C4-2B (cell line): ENCODE measurements at regions not wholly inside any gene's neighbourhood (a gene's known extent, or its start where the extent isn't known, plus 50 kb on each side); places are given as distances from the start of the nearest gene placed in this dataset.
A peak's percentile ranks its signal among the peaks of the same experiment; 100 is the strongest.

Source experiments
- H3K27ac ChIP-seq: fragments of 450-650 bp; 2 replicates; pipeline ENCODE4 v1.5.1; 2017
- ZFX ChIP-seq: fragments of 450-650 bp; IDR thresholded peaks from 2 replicates; pipeline ENCODE4 v1.6.1; 2017
- TF ChIP-seq, protein P1 (sequence below): fragments of 450-650 bp; conservative IDR thresholded peaks from 2 replicates; pipeline ENCODE4 v1.5.1; 2017; ENCODE audit warnings: mild to moderate bottlenecking

DNA sequence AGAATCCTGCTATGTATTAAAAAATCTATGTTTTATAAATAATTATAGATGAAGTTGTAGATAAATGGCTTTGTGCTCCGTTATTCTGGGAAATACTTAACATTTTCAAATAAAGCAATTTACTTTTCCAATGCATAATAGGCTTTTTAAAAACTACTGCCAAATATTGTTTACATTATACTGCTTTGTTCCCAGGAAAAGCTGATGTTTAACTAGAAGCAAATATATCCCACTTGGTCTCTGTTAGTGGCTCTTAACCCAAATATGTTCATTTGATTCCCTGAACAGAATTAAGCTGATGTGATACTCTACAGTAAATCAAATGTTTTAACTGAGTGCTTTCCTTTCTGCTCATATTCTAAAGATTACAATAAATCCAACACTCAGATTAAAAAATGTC lies 326.3 kb downstream of the SLCO4C1 start:
- TF ChIP-seq ZFX = no peak
- TF ChIP-seq, protein P1, sequence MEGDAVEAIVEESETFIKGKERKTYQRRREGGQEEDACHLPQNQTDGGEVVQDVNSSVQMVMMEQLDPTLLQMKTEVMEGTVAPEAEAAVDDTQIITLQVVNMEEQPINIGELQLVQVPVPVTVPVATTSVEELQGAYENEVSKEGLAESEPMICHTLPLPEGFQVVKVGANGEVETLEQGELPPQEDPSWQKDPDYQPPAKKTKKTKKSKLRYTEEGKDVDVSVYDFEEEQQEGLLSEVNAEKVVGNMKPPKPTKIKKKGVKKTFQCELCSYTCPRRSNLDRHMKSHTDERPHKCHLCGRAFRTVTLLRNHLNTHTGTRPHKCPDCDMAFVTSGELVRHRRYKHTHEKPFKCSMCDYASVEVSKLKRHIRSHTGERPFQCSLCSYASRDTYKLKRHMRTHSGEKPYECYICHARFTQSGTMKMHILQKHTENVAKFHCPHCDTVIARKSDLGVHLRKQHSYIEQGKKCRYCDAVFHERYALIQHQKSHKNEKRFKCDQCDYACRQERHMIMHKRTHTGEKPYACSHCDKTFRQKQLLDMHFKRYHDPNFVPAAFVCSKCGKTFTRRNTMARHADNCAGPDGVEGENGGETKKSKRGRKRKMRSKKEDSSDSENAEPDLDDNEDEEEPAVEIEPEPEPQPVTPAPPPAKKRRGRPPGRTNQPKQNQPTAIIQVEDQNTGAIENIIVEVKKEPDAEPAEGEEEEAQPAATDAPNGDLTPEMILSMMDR = no peak
- H3K27ac ChIP-seq = no peak overlapping the region

DNA sequence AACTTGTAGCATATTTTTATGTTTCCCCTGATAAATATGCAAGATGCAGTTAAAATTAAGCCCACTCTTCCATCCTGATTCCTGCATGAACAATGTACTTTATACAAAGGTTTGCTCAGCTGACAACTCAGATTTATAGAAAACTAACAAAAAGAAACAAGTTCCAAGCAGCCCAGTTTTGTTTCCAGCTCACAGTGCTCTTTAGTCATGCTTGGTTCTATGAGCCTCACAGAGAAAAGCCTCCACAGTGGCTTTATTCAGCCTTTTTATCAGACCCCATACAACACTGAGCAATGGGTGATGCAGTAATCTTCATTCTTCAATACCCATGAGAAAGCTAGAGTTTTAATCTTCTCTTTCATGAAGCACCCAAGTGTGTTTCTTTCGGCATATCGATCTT lies 329.6 kb downstream of the SLCO4C1 start:
- TF ChIP-seq, protein P1 = no peak
- no peak for TF ChIP-seq ZFX
- H3K27ac ChIP-seq = no peak overlapping the region

DNA sequence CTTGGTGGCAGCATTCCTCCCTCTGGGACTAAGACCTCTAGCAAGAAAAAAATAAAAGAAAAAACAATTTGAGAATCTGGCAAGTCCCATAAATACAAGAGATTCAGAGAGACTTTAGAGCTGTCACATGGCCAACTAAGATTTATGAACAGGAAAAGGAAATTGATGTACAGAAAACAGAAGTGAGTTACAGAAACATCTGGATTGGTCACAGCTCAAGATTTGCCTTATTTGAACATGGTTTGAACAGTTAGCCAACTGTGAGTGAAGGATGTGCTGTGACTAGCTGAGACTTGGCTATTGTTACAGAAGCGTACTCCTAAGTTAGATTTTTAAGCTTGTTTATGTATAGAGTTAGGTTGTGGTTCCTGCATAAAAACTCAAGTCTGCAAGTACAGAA lies 340.2 kb downstream of the SLCO4C1 start:
- H3K27ac ChIP-seq = no peak overlapping the region
- TF ChIP-seq, protein P1 = no peak
- no peak for TF ChIP-seq ZFX

DNA sequence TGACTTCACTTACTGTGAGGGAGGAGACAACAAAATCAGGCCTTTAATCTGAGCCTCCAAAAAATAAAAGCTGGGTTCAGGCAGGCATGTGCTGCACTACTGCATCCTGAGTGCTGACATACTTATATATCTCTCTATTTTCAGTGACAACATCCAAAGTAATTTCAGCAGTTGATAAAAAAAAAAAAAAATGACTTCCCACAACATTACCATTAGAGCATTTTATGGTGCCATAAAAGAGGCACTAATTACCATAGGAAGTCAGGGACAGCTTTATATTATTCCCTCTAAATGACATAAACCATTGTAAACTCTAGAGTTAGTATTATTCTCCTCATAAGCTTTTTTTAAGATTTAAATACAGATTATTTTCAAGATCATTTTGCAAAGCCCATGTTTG lies 346.1 kb downstream of the SLCO4C1 start:
- no peak for TF ChIP-seq ZFX
- TF ChIP-seq, protein P1 = no peak
- no peak overlapping the region for H3K27ac ChIP-seq

DNA sequence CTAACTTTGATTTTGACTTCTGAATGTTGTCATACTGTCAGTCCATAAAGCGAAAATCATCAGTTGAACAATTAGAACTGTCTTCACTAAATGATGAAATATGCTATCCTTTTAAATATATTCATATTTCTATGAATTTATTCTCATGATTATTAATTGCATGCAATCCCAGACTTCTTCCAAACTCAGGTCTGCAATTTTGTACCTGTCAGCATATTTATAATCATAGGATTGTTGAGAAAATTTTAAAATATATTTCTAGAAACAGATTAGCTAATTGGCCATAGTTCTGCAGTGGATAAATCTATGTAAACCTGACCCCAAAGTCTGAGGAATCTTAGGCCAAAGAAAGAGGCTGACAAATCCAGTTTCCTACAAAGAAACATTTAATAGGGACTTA lies 347.5 kb downstream of the SLCO4C1 start:
- H3K27ac ChIP-seq = no peak overlapping the region
- TF ChIP-seq ZFX = no peak

DNA sequence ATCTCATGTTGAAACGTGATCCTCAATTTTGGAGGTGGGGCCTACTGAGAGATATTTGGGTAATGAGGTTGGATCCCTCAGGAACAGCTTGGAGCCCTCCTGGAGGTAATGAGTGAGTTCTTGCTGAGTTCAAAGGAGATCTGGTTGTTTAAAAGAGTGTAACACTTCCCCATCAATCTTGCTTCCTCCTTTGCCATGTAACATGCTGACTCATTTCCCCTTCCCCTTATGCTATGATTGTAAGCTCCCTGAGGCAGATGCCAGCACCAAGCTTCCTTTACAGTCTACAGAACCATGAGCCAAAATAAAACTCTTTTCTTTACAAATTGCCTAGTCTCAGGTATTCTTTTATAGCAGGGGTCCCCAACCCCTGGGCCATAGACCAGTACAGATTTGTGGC lies 352.3 kb downstream of the SLCO4C1 start:
- TF ChIP-seq, protein P1 = no peak
- TF ChIP-seq ZFX = no peak
- H3K27ac ChIP-seq = no peak overlapping the region

DNA sequence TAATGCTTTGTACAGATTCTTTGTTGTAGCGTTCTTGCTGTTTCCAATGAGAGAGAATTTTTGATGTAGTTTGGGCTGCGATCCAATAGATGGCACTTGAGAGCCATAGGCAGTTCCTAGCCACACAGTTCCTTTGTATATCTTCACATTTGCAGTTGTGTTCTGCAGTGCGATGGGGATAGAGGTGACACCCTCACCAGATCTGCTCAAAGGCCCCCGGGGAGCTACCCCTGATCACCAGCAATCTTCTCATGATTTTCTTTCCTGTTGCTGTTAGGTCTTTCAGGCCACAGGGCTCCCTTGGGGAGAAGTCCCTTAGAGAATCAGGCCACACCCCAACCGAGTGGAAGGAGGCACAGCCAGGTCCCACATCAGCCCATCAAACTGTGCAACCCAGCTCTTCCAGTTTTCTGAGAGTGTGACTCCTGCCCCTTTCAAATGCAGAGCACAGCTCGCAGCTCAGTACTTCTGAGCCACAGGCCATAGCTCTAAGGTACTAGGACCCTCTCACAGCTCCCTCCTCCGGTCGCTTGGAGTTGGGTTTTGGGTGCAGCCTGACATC lies 353.7 kb downstream of the SLCO4C1 start:
- TF ChIP-seq ZFX = no peak
- TF ChIP-seq, protein P1 = peak; percentile 90
- peak overlapping the region; percentile 2; the same call in 1 of the 2 replicates for H3K27ac ChIP-seq

DNA sequence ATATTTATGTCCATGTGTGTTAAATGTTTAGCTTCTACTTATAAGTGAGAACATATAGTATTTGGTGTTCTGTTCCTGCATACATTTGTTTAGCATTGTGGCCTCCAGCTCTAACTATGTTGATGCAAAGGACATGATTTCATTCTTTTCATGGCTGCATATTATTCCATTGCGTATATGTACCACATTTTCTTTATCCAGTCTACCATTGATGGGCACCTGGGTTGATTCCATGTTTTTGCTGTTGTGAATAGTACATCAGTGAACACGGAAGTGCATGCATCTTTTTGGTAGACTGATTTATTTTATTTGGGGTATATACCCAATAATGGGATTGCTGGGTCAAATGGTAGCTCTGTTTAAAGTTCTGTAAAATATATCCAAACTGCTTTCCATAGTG lies 359.0 kb downstream of the SLCO4C1 start:
- no peak for TF ChIP-seq ZFX
- no peak overlapping the region for H3K27ac ChIP-seq
